ENCODE measurements at regions not wholly inside any gene's neighbourhood (a gene's known extent, or its start where the extent isn't known, plus 50 kb on each side); places are given as distances from the start of the nearest gene placed in this dataset.

DNA sequence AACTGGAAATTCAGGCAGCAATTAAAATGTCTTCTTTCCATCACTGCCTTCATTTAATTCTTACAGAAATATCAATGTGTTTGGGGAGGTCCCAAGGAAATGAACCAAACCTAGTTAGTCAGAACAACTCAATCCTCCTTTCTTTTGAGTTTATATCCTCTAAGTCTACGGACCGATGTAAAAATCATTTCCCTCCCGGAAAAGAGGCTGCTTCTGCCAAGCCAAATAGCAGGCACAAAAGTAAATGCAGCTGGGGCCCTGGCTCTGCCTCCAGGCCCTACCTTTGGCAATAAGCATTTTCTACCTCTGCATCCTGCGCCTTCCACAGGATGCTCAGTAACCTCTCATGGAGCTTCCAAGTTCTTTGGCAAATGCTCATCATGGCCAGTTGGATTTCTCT lies 122.5 kb upstream of the COL8A1 start (continued):
- TF ChIP-seq, protein P1, sequence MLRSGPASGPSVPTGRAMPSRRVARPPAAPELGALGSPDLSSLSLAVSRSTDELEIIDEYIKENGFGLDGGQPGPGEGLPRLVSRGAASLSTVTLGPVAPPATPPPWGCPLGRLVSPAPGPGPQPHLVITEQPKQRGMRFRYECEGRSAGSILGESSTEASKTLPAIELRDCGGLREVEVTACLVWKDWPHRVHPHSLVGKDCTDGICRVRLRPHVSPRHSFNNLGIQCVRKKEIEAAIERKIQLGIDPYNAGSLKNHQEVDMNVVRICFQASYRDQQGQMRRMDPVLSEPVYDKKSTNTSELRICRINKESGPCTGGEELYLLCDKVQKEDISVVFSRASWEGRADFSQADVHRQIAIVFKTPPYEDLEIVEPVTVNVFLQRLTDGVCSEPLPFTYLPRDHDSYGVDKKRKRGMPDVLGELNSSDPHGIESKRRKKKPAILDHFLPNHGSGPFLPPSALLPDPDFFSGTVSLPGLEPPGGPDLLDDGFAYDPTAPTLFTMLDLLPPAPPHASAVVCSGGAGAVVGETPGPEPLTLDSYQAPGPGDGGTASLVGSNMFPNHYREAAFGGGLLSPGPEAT (IDR thresholded peaks at IDR 0.05; ENCODE audit: low read depth), result no peak

DNA sequence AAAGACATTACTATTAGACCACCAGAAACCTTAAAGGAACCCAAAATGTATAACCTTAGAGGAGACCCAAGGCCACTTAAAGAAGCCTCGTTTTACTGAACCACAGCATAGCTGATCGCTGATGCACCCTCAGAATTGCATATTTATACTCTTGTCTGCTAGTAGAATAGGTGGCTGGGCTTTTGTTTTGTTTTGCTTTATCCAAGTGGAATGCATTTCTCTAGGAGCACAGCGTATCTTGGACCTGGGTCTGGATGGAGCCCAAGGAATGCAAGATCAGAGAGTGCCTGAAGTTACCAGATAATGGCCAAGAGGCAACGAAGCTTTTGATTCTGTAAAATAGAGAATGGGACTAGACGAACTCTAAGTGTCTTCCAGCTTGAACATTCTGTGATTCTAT lies 129.2 kb upstream of the COL8A1 start:
- Histone ChIP-seq H3K79me2 (ENCODE audit: control insufficient read depth, insufficient read depth, low read length) (no peaks in the 10 kb centered on the region), H2AFZ (ENCODE audit: control insufficient read depth, low read depth, low read length) (no peak overlapping the region), H3K9ac (ENCODE audit: control insufficient read depth, insufficient read depth, low read length) (no peak overlapping the region), H3K9me3 (replicated peaks; ENCODE audit: control insufficient read depth, insufficient read depth, low read length) (no peaks in the 10 kb centered on the region), H3K4me3 (no peak overlapping the region), H3K4me2 (ENCODE audit: control insufficient read depth, insufficient read depth) (no peak overlapping the region), H3K36me3 (ENCODE audit: control insufficient read depth in 2 of 2, insufficient read depth in 2 of 2, low read length in 1 of 2) (no peaks in the 10 kb centered on the region), H4K20me1 (ENCODE audit: control insufficient read depth, insufficient read depth) (no peaks in the 10 kb centered on the region), H3K4me1 (ENCODE audit: control insufficient read depth, insufficient read depth, low read length) (peaks cover 6% of the 10 kb centered on the region; the same call in 1 of the 2 replicates), H3K27ac (ENCODE audit: control insufficient read depth, insufficient read depth) (no peak overlapping the region), H3K27me3 (replicated peaks in 1 of 2; ENCODE audit: control insufficient read depth in 2 of 2, insufficient read depth in 2 of 2, low read length in 1 of 2) (no peaks in the 10 kb centered on the region)
- in situ Hi-C loops (cut with MboI) (no loop called here), intact Hi-C loops (cut with micrococcal nuclease; ENCODE audit: unreplicated experiment) (loop anchor here (10.0 kb wide), 1 partner anchor 684 kb away; no protein-coding TSS in a partner anchor)
- ChIA-PET SMC1A (ENCODE audit: uncharacterized antibody, unreplicated experiment) (interaction anchor here (14.1 kb wide), 1 partner anchor 22 kb away, joined by 270 read pairs; no protein-coding TSS in a partner anchor), POLR2A (interaction anchor here (1.1 kb wide), 1 partner anchor 10 kb away, joined by 3 read pairs; no protein-coding TSS in a partner anchor), CTCF (interaction anchor here (1.2 to 12.8 kb wide), 3 partner anchors 9 to 23 kb away, joined by 5 to 303 read pairs (median 6); no protein-coding TSS in a partner anchor), RAD21 (ENCODE audit: unreplicated experiment) (interaction anchor here (1.3 kb wide), 1 partner anchor 23 kb away, joined by 3 read pairs; no protein-coding TSS in a partner anchor)
- 58% methylated on average over 5 of the region's 5 CpGs for WGBS (ENCODE audit: insufficient coverage, insufficient replicate concordance, low lambda C conversion rate, missing lambda C conversion rate)
- no peak for ATAC-seq
- DNase-seq (ENCODE audit: low read depth, low spot score), result no peak
- no TSS peak for BruUV-seq (replicated peaks)
- no peak for FAIRE-seq
- TF ChIP-seq RFX5 (IDR thresholded peaks at IDR 0.05; ENCODE audit: low read depth, low read length) (no peak), LARP7 (IDR thresholded peaks at IDR 0.05) (no peak), RCOR1 (conservative IDR thresholded peaks at IDR 0.05; ENCODE audit: low read depth, low read length) (no peak), NFIC (IDR thresholded peaks at IDR 0.05; ENCODE audit: low read depth, low read length) (no peak), ZZZ3 (IDR thresholded peaks at IDR 0.05; ENCODE audit: control insufficient read depth, insufficient read length, low read depth) (no peak), ZNF217 (IDR thresholded peaks at IDR 0.05) (no peak), SPI1 (IDR thresholded peaks at IDR 0.05; ENCODE audit: borderline replicate concordance, insufficient read depth, low read depth, low read length) (no peak), NR2C2 (IDR thresholded peaks at IDR 0.05; ENCODE audit: borderline replicate concordance, control insufficient read depth, insufficient read length, low read depth) (no peak), TAF1 (IDR thresholded peaks at IDR 0.05; ENCODE audit: borderline replicate concordance, low read depth, low read length) (no peak), RBBP5 (conservative IDR thresholded peaks at IDR 0.05) (no peak)
- TF ChIP-seq, protein P2, sequence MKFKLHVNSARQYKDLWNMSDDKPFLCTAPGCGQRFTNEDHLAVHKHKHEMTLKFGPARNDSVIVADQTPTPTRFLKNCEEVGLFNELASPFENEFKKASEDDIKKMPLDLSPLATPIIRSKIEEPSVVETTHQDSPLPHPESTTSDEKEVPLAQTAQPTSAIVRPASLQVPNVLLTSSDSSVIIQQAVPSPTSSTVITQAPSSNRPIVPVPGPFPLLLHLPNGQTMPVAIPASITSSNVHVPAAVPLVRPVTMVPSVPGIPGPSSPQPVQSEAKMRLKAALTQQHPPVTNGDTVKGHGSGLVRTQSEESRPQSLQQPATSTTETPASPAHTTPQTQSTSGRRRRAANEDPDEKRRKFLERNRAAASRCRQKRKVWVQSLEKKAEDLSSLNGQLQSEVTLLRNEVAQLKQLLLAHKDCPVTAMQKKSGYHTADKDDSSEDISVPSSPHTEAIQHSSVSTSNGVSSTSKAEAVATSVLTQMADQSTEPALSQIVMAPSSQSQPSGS (IDR thresholded peaks at IDR 0.05; ENCODE audit: low read length), result no peak
- TF ChIP-seq, protein P3, sequence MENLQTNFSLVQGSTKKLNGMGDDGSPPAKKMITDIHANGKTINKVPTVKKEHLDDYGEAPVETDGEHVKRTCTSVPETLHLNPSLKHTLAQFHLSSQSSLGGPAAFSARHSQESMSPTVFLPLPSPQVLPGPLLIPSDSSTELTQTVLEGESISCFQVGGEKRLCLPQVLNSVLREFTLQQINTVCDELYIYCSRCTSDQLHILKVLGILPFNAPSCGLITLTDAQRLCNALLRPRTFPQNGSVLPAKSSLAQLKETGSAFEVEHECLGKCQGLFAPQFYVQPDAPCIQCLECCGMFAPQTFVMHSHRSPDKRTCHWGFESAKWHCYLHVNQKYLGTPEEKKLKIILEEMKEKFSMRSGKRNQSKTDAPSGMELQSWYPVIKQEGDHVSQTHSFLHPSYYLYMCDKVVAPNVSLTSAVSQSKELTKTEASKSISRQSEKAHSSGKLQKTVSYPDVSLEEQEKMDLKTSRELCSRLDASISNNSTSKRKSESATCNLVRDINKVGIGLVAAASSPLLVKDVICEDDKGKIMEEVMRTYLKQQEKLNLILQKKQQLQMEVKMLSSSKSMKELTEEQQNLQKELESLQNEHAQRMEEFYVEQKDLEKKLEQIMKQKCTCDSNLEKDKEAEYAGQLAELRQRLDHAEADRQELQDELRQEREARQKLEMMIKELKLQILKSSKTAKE (IDR thresholded peaks at IDR 0.05; ENCODE audit: low read depth, poor library complexity, severe bottlenecking), result no peak
- TF ChIP-seq, protein P4, sequence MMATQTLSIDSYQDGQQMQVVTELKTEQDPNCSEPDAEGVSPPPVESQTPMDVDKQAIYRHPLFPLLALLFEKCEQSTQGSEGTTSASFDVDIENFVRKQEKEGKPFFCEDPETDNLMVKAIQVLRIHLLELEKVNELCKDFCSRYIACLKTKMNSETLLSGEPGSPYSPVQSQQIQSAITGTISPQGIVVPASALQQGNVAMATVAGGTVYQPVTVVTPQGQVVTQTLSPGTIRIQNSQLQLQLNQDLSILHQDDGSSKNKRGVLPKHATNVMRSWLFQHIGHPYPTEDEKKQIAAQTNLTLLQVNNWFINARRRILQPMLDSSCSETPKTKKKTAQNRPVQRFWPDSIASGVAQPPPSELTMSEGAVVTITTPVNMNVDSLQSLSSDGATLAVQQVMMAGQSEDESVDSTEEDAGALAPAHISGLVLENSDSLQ (IDR thresholded peaks at IDR 0.05), result no peak
- TF ChIP-seq, protein P5, sequence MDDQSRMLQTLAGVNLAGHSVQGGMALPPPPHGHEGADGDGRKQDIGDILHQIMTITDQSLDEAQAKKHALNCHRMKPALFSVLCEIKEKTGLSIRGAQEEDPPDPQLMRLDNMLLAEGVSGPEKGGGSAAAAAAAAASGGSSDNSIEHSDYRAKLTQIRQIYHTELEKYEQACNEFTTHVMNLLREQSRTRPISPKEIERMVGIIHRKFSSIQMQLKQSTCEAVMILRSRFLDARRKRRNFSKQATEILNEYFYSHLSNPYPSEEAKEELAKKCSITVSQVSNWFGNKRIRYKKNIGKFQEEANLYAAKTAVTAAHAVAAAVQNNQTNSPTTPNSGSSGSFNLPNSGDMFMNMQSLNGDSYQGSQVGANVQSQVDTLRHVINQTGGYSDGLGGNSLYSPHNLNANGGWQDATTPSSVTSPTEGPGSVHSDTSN (IDR thresholded peaks at IDR 0.05; ENCODE audit: insufficient replicate concordance, low read depth, low read length), result no peak
